HG03103 (cell line): ENCODE measurements at regions not wholly inside any gene's neighbourhood (a gene's known extent, or its start where the extent isn't known, plus 50 kb on each side); places are given as distances from the start of the nearest gene placed in this dataset.

Experiments used
- ATAC-seq: cut with Tn5 transposase; IDR thresholded peaks from one replicate; pipeline ENCODE4 v1.9.1; 2021; ENCODE audit warnings: low read depth; ENCODE audit not compliant: unreplicated experiment

GRCh38 chr4:53780736-53781400 is 189.6 kb upstream of the LNX1 start:
- ATAC-seq = no peak

GRCh38 chr4:53779025-53779424 is 187.7 kb upstream of the LNX1 start:
- no peak for ATAC-seq

GRCh38 chr4:53778155-53778554 is 186.9 kb upstream of the LNX1 start:
- no peak for ATAC-seq

GRCh38 chr4:53777244-53777984 is 186.1 kb upstream of the LNX1 start:
- ATAC-seq = no peak

GRCh38 chr4:53776141-53776540 is 184.9 kb upstream of the LNX1 start:
- no peak for ATAC-seq

- no peak for ATAC-seq
Observed at GRCh38 chr4:53775381-53775780, 184.1 kb upstream of the LNX1 start.

- no peak for ATAC-seq
Observed at GRCh38 chr4:53771326-53771725, 180.0 kb upstream of the LNX1 start.

- ATAC-seq = no peak
Observed at GRCh38 chr4:53767482-53767881, 176.2 kb upstream of the LNX1 start.

GRCh38 chr4:53764761-53765490 is 173.6 kb upstream of the LNX1 start:
- ATAC-seq = no peak

- ATAC-seq = no peak
Observed at GRCh38 chr4:53763813-53764597, 172.7 kb upstream of the LNX1 start.

- ATAC-seq = no peak
Observed at GRCh38 chr4:53755656-53756055, 164.4 kb upstream of the LNX1 start.

- ATAC-seq = no peak
Observed at GRCh38 chr4:53752124-53752523, 160.8 kb upstream of the LNX1 start.

GRCh38 chr4:53748328-53748772 is 157.1 kb upstream of the LNX1 start:
- peak; percentile 93 for ATAC-seq

GRCh38 chr4:53747401-53747800 is 156.1 kb upstream of the LNX1 start:
- no peak for ATAC-seq

GRCh38 chr4:53744446-53745160 is 153.3 kb upstream of the LNX1 start:
- ATAC-seq = no peak

- ATAC-seq = no peak
Observed at GRCh38 chr4:53734584-53735353, 143.5 kb upstream of the LNX1 start.

GRCh38 chr4:53734182-53734581 is 142.9 kb upstream of the LNX1 start:
- no peak for ATAC-seq

GRCh38 chr4:53732661-53733060 is 141.4 kb upstream of the LNX1 start:
- ATAC-seq = no peak

- ATAC-seq = no peak
Observed at GRCh38 chr4:53730031-53730805, 138.9 kb upstream of the LNX1 start.
